B cell (primary cell): ENCODE measurements at regions not wholly inside any gene's neighbourhood (a gene's known extent, or its start where the extent isn't known, plus 50 kb on each side); places are given as distances from the start of the nearest gene placed in this dataset.

Experiments
- ATAC-seq: fragments of 200-7000 bp; cut with Tn5 transposase; one replicate; pipeline ENCODE4 v1.10.0; 2021; ENCODE audit warnings: low read depth, mild to moderate bottlenecking, moderate number of reproducible peaks, moderate library complexity
- CTCF ChIA-PET: fragments of 350-600 bp; sonication (Branson Sonifier 250); formaldehyde crosslinking; loops from one replicate; lab custom pipeline; 2021; ENCODE audit warnings: antibody characterized with exemption, inconsistent platforms; lab: Charles Lee
- POLR2A ChIA-PET: fragments of 350-600 bp; sonication (Branson Sonifier 250); formaldehyde crosslinking; loops from one replicate; lab custom pipeline; 2021; ENCODE audit warnings: antibody characterized with exemption; lab: Charles Lee
- DNase-seq: peaks from one replicate; pipeline ENCODE4 v3.0.0; 2013
- H2AFZ ChIP-seq: 2 replicates; pipeline ENCODE4 v1.6.1; 2012; ENCODE audit warnings: mild to moderate bottlenecking, low read depth, low read length; ENCODE audit not compliant: insufficient read depth, poor library complexity, severe bottlenecking
- H3K27ac ChIP-seq, 2 donors: 1 replicate in 1 of 2; 2 replicates in 1 of 2; pipeline ENCODE4 v1.5.1; 2012 to 2013; ENCODE audit warnings: low read length in 2 of 2, mild to moderate bottlenecking in 2 of 2, moderate library complexity in 1 of 2
- H3K27me3 ChIP-seq, 4 experiments: fragments of 200-600 bp in 1 of 4; sonication (generic) in 1 of 4; replicated peaks in 1 of 4; 1 replicate in 2 of 4; 2 replicates in 2 of 4; pipeline versions ENCODE4 v1.6.1 to v1.7.0; 2013 to 2016; ENCODE audit warnings: low read length in 3 of 4, mild to moderate bottlenecking in 2 of 4, mixed read lengths in 1 of 4, moderate library complexity in 1 of 4; ENCODE audit not compliant: insufficient read depth in 4 of 4, control insufficient read depth in 3 of 4; ENCODE audit errors: control extremely low read depth in 1 of 4
- H3K36me3 ChIP-seq, 2 experiments: replicated peaks in 1 of 2; 1 replicate in 1 of 2; 2 replicates in 1 of 2; pipeline versions ENCODE4 v1.6.1 to v1.7.1; 2013; ENCODE audit warnings: low read length in 1 of 2; ENCODE audit not compliant: insufficient read depth in 2 of 2, control insufficient read depth in 1 of 2; ENCODE audit errors: control extremely low read depth in 1 of 2, extremely low read depth in 1 of 2
- H3K4me1 ChIP-seq, 2 donors: fragments of 200-600 bp in 1 of 2; sonication (generic) in 1 of 2; 1 replicate in 1 of 2; 2 replicates in 1 of 2; pipeline versions ENCODE4 v1.5.1 to v1.6.1; 2013 to 2017; ENCODE audit warnings: low read length in 2 of 2; ENCODE audit not compliant: control insufficient read depth in 2 of 2, insufficient read depth in 2 of 2
- H3K4me2 ChIP-seq: replicated peaks from 2 replicates; pipeline ENCODE3; 2012; ENCODE audit warnings: mild to moderate bottlenecking, low read depth, low read length; ENCODE audit not compliant: poor library complexity, severe bottlenecking
- H3K4me3 ChIP-seq, 5 experiments: fragments of 200-600 bp in 1 of 5; sonication (generic) in 1 of 5; 1 replicate in 3 of 5; 2 replicates in 2 of 5; pipeline versions ENCODE4 v1.5.1 to v1.7.0; 2011 to 2016; ENCODE audit warnings: low read length in 4 of 5, mild to moderate bottlenecking in 4 of 5, low read depth in 2 of 5, control low read depth in 1 of 5, moderate library complexity in 1 of 5; ENCODE audit not compliant: insufficient read depth in 1 of 5; ENCODE audit errors: control extremely low read depth in 1 of 5, extremely low read depth in 1 of 5
- H3K79me2 ChIP-seq: fragments of 200-600 bp; sonication (generic); one replicate; pipeline ENCODE4 v1.6.0; 2016; ENCODE audit warnings: low read length; ENCODE audit not compliant: control insufficient read depth, insufficient read depth
- H3K9ac ChIP-seq: fragments of 200-600 bp; sonication (generic); 2 replicates; pipeline ENCODE4 v1.6.1; 2017; ENCODE audit warnings: mild to moderate bottlenecking, low read length, moderate library complexity
- H3K9me3 ChIP-seq, 3 donors: one replicate each; pipeline versions ENCODE4 v1.6.1 to v1.7.1; 2013; ENCODE audit warnings: low read length in 2 of 3; ENCODE audit not compliant: control insufficient read depth in 2 of 3, insufficient read depth in 1 of 3; ENCODE audit errors: control extremely low read depth in 1 of 3
- H4K20me1 ChIP-seq: 2 replicates; pipeline ENCODE4 v1.6.0; 2012; ENCODE audit warnings: mild to moderate bottlenecking, low read length; ENCODE audit not compliant: insufficient read depth, control insufficient read depth, poor library complexity, severe bottlenecking
- H3K27ac Mint-ChIP-seq: one replicate; pipeline ENCODE4 v1.8.0; 2021; ENCODE audit warnings: mixed read lengths
- H3K27me3 Mint-ChIP-seq: one replicate; pipeline ENCODE4 v1.8.0; 2021; ENCODE audit warnings: mixed read lengths
- H3K4me1 Mint-ChIP-seq: one replicate; pipeline ENCODE4 v1.8.0; 2021; ENCODE audit warnings: mixed read lengths
- H3K4me3 Mint-ChIP-seq: one replicate; pipeline ENCODE4 v1.8.0; 2021; ENCODE audit warnings: mixed read lengths
- H3K9me3 Mint-ChIP-seq: one replicate; pipeline ENCODE4 v1.8.0; 2022; ENCODE audit warnings: mixed read lengths; ENCODE audit not compliant: insufficient read depth
- EZH2 ChIP-seq: IDR thresholded peaks from 2 replicates; pipeline ENCODE4 v1.6.1; 2012; ENCODE audit warnings: borderline replicate concordance, low read depth, mild to moderate bottlenecking, moderate library complexity, low read length; ENCODE audit not compliant: insufficient read depth, poor library complexity, severe bottlenecking
- WGBS: methylation state at CpG from one replicate; pipeline ENCODE4 v1.1.5; 2013; ENCODE audit warnings: missing lambda C conversion rate; ENCODE audit not compliant: insufficient coverage; 5-methylcytosine and 5-hydroxymethylcytosine counted together
- intact Hi-C: fragments of 100-400 bp; cut with micrococcal nuclease; formaldehyde crosslinking; loops from one replicate; pipeline ENCODE4 v1.10.0; 2022
- TF ChIP-seq, protein P1 (sequence below): fragments of 200-600 bp; IDR thresholded peaks from one replicate; pipeline ENCODE4 v1.8.0; 2022; ENCODE audit warnings: antibody characterized with exemption, mild to moderate bottlenecking

DNA sequence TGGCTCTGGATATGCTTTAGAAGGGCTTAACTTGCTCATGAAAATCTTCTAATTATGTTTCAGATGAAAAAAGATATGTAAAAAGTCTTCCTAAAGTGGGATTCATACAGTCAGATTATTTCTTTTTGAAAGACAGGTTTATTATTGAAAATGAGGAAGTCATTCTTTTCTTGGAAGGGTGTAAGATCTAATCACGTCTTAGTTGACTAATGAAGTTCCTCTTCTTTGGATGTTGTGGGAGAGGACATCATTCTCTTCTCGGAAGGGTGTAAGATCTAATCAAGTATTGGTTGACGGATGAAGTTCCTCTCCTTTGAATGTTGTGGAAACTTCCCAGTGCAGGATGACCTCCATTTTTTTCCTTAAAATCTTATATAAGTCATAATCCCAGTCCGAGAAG is 74.9 kb downstream of the ALG10 start:
- no peak overlapping the region for H3K4me3 ChIP-seq

DNA sequence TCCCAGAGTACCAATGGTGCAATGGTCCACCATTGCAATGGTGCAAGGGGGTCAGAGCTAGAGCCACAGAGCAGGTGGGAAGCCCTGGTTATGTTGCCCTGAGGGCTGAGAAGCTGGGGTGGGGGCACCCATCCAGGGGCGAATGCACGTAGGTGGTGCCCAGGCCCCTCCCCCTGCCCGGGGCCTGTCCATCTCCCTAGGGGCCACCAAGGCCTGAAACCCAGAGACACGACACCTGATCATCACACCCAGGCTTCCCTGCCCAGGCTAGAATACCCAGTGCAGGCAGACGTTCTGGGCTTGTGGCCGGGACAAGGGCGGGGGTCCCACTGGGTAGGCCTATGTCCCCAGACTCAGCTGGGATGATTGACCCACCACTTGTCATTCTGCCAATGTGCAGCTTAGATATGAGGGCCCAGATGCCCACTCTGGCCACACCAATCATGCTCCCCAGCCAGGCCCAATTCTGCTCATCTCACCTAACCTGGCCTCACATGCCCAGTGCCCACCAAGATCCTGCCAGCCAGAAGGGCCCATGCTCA is 83.2 kb downstream of the ALG10 start:
- ChIA-PET POLR2A (no interaction called here), CTCF (no interaction called here)
- Histone ChIP-seq H3K9me3 (peaks cover 0 to 17% (median 0%) of the 10 kb centered on the region in 3 donors), H3K4me2 (no peak overlapping the region), H3K36me3 (no peaks in the 10 kb centered on the region), H3K79me2 (no peaks in the 10 kb centered on the region), H3K27me3 (peaks cover 0 to 28% (median 0%) of the 10 kb centered on the region in 4 experiments), H4K20me1 (no peaks in the 10 kb centered on the region), H2AFZ (no peak overlapping the region), H3K9ac (no peak overlapping the region), H3K27ac (no peak overlapping the region), H3K4me3 (no peak overlapping the region), H3K4me1 (no peaks in the 10 kb centered on the region)
- Mint-ChIP-seq H3K4me3 (no peak overlapping the region), H3K4me1 (no peaks in the 10 kb centered on the region), H3K27me3 (peaks cover 10% of the 10 kb centered on the region), H3K9me3 (no peaks in the 10 kb centered on the region), H3K27ac (no peak overlapping the region)
- no peak for ATAC-seq
- WGBS = 90% methylated on average over 7 of the region's 7 CpGs
- intact Hi-C loops = no loop called here
- TF ChIP-seq, protein P1, sequence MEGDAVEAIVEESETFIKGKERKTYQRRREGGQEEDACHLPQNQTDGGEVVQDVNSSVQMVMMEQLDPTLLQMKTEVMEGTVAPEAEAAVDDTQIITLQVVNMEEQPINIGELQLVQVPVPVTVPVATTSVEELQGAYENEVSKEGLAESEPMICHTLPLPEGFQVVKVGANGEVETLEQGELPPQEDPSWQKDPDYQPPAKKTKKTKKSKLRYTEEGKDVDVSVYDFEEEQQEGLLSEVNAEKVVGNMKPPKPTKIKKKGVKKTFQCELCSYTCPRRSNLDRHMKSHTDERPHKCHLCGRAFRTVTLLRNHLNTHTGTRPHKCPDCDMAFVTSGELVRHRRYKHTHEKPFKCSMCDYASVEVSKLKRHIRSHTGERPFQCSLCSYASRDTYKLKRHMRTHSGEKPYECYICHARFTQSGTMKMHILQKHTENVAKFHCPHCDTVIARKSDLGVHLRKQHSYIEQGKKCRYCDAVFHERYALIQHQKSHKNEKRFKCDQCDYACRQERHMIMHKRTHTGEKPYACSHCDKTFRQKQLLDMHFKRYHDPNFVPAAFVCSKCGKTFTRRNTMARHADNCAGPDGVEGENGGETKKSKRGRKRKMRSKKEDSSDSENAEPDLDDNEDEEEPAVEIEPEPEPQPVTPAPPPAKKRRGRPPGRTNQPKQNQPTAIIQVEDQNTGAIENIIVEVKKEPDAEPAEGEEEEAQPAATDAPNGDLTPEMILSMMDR = no peak
- TF ChIP-seq EZH2 = no peak
- no peak for DNase-seq

More for the DNA sequence above, 74.9 kb downstream of the ALG10 start:
- H3K79me2 ChIP-seq = no peaks in the 10 kb centered on the region
- H3K4me1 ChIP-seq = no peaks in the 10 kb centered on the region
- DNase-seq (no peak), ATAC-seq (no peak)
- Mint-ChIP-seq H3K4me1 (no peaks in the 10 kb centered on the region), H3K27me3 (no peaks in the 10 kb centered on the region), H3K27ac (no peak overlapping the region), H3K9me3 (no peaks in the 10 kb centered on the region), H3K4me3 (no peak overlapping the region)
- CTCF ChIA-PET = no interaction called here
- H4K20me1 ChIP-seq = no peaks in the 10 kb centered on the region
- intact Hi-C loops = no loop called here
- H3K9ac ChIP-seq = no peak overlapping the region
- no peaks in the 10 kb centered on the region for H3K27me3 ChIP-seq
- no CpG with 5 or more reads among the region's 4 CpGs for WGBS
- H2AFZ ChIP-seq = no peak overlapping the region
- TF ChIP-seq, protein P1 = no peak
- no peak for TF ChIP-seq EZH2
- H3K4me2 ChIP-seq = no peak overlapping the region
- H3K9me3 ChIP-seq = no peaks in the 10 kb centered on the region
- H3K36me3 ChIP-seq = no peaks in the 10 kb centered on the region
- no peak overlapping the region for H3K27ac ChIP-seq
- POLR2A ChIA-PET = no interaction called here
